CD4-positive, alpha-beta T cell treated with Interleukin-12 subunit alpha and Interleukin-12 subunit beta, for 1 hour (primary cell): ENCODE measurements at regions not wholly inside any gene's neighbourhood (a gene's known extent, or its start where the extent isn't known, plus 50 kb on each side); places are given as distances from the start of the nearest gene placed in this dataset.
"Not testable (repeated sequence)": the region's sequence is repeated elsewhere in the genome, so short reads cannot be mapped to it uniquely, and the experiment has no call there.

Source experiments
- DNase-seq: peaks from one replicate; pipeline ENCODE4 v3.0.0-alpha.2; 2020

DNA sequence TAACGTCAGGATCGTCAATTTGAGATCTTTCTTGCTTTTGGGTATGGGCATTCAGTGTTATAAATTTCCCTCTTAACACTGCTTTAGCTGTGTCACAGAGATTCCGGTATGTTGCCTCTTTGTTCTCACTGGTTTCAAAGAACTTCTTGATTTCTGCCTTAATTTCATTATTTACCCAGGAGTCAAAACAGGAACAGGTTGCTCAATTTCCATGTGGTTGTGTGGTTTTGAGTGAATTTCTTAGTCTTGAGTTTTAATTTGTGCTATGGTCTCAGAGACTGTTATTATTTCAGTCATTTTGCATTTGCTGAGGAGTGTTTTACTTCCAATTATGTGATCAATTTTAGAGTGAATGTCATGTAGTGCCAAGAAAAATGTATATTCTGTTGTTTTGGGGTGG is 153.1 kb downstream of the PCDH17 start:
- no peak for DNase-seq

DNA sequence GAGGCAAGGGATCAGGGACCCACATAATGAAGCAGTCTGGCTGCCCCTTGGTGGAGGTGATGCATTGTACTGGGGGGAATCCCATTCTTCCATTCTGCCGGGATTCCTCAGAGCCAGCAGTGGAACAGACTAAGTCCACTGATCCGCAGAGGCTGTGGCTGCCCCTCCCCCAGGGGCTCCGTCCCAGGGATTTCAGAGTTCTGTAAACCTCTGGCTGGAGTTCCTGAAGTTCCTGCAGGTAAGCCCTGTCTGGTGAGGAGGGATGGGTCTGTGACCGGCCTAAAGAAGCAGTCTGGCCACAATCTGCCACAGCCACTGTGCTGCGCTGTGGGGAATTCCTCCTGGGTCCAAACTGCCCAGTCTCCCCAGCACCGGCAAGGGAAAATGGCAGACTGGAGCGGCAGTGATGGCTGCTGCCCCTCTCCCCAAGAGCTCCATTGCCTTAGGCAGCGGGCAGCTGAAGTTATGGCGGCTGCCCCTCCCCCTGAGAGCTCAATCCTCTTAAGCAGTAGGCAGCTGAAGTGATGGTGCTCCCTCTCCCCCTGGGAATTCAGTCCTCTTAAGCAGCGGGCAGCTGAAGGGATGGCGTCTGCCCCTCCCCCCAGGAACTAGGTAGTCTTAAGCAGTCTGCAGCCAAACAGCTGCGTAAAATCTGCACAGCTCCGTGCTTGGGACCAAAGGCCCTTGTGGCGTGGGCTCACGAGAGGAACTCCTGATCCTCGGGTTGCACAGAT is 155.7 kb downstream of the PCDH17 start:
- no peak for DNase-seq

DNA sequence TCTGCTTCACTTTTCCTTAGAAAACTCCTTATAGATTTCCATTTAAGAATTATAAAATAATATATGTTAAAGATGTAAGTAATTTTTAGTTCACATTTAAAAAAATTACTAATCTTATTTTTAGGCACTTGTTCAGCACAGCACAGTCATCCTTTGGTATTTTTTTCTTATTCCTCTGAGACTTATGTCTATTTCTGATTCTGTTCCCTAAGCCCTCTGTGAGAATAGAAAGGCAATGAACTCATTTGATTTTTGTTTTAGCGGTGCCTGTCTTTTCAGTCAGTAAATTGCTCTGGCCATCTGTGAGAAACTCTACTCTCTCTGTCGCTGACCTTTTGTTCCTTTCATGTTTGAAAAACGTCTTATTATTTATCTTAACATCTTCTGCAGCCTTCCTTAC is 168.1 kb downstream of the PCDH17 start:
- no peak for DNase-seq

DNA sequence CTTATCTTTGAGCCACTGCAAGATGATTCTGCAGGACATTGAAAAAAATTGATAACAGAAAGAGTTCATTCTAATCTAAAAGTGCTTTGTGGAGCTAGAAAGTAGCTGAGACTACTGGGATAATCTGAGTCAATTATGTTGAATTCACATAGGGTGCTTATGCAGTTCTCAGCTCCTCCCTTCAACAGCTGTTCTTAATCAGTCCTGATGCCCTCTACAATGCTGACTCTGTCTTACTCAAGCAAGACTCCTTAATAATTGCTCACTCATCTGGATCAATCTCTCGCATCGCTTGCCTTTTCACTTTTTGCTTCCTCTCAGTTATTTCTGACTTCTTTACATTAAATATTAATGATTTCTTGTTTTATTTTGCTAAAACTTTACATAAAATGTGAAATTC is 182.1 kb downstream of the PCDH17 start:
- DNase-seq: no peak

DNA sequence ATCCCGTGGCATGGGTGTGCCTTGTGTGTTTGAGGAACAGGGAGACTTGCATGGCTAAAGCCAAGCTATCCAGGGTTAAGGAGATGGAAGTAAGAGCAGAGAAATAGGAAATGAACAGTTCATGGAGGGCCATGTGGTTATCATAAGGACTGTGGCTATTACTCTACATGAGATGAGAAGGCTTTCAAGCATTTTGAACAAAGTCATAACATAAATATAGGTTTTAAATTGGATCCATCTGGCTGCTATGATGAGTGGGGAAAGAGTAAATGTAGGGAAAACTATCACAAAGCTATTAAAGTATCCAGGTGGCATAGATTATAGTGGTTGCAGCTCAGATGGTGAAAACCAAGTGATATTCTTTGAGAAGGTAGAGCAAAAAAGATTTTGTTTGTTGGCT is 184.1 kb downstream of the PCDH17 start:
- DNase-seq: no peak

DNA sequence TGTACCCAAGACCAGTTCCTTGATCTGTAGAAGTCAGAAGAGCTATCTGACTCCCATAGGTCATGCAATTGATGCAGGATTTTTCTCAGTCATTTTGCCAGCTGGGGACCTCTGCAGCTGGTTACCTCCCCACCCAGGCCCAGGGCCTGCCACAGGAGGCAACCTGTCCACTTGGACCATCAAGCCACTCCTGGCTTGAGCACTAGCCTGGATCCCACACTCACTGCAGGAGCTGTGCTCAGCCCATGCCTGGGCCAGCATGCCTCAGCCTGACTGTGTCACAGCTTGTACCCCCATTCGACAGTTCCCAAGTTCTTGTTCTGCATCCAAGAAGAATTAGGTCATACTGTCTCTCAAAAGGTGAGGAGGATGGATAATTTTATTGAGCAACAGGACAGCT is 189.4 kb downstream of the PCDH17 start:
- DNase-seq: no peak

DNA sequence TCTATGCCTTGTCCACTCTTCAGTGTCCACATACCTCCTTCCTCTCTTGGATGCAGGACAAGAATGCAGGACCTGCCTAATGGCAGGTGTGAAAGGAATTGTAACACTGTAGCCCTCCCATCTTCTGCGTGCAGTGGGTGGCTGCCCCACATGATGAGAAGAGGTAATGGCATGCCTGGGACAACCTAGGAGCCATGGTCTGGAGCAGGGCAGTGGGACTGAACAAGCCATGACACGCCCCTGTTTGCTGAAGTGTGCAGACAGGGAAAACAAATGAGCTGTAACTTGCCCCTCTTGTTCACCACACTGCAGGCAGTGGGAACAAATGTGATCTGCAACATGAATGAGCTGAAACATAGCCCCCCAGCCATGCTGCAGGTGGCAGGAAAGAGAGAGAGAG is 192.2 kb downstream of the PCDH17 start:
- no peak for DNase-seq

DNA sequence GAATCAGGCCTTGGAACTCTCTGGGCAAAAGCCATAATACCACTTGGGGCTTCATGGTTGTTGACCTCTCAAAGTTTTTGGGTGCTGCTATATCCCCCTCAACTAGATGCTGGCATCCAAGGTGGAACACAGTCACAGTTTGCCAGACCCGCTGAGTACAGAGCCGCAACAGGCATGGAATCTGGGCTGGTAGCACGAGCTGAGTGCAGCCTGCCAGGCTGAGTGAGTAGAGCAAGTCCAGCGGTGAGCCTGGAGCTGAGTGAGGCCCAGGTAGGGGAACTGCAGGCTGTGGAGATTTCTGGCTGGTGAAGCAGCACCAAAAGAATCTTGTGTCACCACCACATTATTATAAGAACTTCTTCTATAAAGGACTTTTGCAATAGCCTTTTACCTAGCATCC is 192.6 kb downstream of the PCDH17 start:
- no peak for DNase-seq

DNA sequence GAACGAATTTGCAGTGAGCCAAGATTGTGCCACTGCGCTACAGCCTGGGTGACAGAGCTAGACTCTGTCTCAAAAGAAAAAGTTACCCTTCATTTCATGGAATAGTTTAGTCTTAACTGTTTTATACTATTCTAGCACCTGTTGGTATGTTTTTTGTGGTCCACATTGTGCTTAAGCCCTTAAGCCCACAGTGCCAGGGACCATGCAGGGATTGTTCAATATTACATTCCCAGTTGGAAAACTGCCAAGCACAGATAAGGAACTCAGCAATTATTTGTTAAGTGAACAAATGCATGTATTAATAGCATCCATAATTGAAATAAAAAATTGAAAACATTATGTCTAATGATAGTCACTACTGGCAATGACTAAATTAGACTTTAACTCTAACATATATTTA is 193.5 kb downstream of the PCDH17 start:
- DNase-seq: no peak

DNA sequence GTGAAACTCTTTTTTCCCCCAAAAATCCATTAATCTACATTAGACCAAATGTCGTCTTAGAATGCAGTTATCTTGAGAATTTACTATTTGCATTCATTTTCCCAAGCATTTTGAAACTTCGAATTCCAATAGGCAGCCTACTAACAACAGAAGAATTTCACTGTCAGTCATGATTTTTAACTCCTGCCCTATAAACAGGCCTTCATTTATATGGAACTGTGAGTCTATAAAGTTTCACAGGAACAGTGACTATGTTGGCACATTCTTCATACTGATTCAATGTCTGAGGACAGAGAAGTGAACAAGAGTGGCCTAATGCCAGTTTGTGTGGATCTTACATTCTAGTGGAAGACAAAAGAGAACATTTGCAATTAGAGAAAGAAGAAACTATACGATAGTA is 198.0 kb downstream of the PCDH17 start:
- DNase-seq: no peak

DNA sequence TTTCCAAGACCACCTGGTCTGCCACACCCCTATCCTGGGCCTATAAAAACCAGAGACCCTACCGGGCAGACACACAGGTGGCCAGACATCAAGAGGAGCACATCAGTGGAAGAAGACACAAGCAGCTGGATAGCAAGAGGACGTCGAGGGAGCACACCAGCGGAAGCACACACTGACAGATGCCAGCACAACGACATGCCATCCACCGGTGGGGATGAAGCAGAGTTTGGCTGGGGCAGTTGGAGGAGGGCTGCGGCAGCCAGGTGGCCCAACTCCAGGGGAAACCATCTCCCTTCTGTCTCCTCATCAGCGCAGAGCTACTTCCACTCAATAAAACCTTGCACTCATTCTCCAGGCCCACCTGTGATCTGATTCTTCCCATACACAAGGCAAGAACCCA is 200.6 kb downstream of the PCDH17 start:
- no peak for DNase-seq

DNA sequence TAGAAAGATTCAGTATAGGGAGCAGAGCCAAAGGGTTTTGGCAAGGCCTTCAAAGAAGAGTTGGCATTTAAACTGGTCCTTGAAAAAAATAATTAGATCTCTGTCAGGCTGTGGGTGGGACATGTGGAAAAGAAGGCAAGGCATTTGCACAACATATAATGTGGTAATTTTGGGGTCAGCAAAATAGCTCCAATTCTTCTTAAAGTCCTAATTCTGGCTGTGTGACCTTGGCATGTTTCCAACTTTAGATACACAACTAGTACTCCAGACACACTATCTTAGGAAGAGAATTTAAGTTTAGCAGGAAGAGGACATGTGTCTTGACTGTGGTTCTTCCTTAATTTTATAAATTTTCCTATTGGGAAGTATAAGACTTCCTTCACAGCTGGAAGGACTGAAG is 206.3 kb downstream of the PCDH17 start:
- no peak for DNase-seq

DNA sequence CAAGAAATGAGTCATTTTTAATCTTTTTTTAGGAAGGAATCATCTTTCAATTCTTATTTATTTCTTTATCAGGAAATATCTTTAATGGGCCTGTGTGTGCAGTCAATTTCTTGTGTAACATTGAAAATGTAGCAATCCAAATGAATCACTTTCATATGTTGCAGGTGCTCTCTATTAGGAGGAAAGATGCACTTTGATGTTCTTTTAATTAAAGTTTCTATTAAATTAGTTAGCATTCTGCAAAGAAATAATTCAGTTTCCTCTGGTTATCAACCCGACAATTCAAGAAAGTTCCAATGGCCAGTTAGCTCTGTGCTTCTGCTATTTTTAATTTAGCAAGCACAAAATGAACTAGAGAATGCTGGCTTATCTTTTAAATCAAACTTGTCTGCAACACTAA is 212.0 kb downstream of the PCDH17 start:
- DNase-seq: no peak

DNA sequence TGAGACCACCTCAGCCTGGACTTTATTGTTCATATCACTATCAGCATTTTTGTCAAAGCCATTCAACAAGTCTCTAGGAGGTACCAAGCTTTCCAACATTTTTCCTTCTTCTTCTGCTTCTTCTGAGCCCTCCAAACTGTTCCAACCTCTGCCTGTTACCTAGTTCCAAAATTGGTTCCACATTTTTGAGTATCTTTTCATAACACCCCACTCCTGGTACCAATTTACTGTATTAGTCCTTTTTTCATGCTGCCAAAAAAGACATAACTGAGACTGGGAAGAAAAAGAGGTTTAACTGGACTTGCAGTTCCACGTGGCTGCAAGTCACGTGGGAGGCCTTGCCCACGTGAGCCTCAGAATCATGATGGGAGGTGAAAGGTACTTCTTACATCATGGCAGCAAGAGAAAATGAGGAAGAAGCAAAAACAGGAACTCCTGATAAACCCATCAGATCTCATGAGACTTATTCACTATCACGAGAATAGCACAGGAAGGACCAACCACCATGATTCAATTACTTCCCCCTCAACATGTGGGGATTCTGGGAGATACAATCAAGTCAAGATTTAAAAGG is 215.1 kb downstream of the PCDH17 start:
- no peak for DNase-seq

DNA sequence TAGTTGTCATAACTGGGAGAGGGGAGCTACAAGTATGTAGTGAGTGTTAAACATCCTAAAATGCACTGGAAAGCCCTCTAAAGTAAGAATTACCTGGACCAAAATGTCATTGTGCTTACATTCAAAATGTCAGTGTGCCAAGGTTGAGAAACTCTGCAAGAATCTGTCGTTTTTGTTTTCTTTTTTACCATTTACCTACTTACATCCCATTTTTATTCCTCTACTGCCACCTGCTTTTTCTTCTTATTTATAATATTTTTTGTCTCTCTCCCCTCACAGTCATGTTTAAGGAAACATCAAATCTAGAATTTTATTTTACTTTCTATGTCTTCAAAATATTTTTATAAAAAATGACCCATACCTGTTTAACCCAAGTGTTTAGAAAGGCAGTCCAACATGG is 226.4 kb downstream of the PCDH17 start:
- DNase-seq: no peak

DNA sequence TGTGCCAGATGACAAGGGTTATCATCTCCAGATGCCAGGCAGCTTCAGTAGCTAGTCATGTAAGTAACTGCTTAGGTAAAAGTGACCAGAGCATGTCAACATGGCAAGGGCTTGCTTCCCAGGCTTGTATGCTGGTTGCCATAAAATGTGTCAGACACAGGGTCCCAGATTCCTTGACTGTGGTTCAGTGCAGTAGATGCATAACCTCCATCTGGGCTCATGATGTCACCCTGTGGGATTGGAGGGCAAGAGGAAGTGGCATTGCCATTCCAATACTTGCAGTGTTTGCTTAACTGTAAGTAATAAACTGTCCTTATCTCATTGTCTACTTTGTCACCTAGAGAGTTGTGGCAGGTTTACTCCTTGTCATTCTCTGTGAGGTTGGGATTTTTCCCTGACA is 226.8 kb downstream of the PCDH17 start:
- no peak for DNase-seq

DNA sequence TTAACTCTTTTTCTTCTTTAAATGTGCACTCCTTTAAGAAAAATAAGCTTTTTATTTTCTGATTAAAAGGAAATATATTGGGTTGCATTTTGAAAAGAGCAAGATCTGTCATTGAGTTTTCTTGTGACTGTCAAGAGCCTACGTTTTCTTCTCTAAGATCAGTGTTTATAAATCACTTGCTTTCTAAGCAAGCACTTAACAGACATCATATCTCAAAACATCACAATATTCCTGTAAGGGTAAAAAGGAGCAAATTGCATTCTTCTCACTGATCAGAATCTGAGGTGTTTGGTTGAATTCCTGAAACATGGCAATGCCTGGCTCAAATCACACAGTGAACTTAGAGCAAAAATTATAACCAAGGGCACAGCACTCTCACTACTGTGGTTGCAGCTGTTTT is 231.3 kb downstream of the PCDH17 start:
- no peak for DNase-seq

DNA sequence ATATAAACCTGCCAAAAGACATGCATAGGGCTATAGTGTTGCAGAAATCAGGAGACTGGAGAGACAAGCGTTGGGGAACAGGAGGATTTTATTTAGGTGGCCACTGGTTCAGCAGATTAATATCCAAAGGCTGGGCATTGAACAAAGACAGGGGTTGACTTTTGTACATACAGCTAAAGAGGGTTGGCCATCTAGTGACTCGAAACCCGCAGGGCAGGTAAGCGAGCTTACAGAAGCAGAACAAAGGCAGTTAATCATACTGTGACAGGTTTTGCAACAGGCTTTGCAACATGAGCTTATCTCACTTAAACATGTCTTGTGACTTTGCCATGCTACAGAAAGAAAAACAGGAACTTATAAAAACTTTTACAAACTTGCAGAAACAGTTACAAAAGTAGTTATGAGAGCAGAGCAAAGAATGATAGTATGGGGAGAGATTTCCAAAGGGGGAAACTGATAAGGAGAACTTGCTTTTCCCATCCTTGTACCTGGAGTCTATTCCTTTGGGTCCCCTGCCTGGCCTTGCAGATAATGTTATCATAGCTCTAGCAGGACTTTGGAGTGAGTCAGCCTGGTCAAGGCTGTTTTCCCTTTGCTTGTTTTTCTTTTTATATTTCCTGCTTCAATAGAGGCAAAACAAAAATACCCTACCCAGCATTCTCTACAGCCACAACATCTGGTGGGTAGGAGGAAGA is 234.2 kb downstream of the PCDH17 start:
- no peak for DNase-seq

DNA sequence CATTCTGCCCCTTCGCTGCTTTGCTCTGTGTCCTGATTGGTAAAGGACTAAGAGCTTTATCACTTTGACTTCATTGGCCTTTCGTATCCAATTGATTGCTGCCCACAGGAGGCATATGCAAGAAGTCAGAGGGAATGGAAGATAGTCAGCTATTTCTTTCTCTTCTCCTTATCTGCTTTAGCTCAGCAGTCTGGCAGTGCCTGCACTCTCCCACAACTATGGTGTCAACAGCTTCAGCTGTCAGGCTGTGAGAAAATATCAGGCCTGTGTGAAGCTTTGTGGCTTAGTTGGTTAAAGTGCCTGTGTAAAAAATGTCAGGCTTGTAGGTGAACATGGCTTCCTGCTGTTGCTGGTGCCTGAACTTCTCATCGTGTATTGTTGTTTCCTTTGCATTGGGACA is 243.0 kb downstream of the PCDH17 start:
- DNase-seq: no peak

DNA sequence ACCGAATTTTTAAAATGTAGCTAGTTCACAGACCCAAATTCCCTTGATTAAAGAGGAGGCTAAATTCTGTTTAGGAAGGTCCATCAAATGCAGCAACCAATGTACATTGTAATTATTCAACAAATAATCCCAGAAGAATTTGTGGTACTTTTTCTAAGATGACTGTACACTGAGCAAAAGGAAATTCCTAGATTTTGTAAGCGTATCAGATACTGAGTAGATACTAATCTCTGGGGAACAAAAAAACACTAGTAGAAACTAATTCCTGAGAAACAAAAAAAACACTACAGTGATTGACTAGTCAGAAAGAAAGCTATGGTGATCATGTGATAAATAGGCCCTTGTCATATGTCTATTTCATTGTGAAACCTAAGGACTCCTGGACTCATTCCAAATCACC is 246.1 kb downstream of the PCDH17 start:
- DNase-seq: no peak

DNA sequence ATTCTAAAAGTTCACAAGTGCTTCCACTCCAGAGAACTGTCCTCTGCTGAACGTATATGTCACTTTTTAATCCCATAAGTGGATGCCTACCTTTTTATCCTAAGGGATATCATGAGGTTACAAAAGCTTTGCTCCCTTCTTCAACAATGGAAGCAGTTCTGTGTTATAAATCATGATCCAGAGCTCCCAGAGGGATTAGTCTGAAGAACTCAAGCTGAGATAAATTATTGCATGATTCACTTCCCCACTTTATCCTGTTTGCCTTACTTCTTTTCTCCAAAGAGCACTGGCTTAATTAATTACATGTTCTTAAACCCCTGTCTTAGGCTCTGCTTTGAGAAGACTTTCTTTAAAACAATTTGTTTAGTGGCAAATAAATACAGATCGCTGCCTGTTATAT is 246.7 kb downstream of the PCDH17 start:
- DNase-seq: no peak

DNA sequence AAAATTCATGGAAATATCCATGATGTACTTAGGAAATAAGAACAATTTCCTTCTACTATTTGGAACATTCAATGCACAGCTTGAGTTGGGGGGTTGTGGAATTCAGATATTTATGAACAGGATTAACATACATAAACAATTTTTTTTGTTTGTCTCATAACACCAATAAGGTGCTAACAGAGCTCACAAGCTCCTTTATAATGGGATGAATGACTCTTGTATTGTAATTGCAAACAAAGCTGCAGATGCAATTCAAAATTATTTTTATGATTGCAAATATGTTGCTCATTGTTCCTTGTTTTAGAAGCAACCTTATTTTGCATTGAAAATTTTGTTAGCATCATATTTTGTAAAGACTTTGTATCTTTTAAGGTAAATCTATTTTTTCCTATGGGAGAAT is 265.7 kb downstream of the PCDH17 start:
- DNase-seq: no peak

DNA sequence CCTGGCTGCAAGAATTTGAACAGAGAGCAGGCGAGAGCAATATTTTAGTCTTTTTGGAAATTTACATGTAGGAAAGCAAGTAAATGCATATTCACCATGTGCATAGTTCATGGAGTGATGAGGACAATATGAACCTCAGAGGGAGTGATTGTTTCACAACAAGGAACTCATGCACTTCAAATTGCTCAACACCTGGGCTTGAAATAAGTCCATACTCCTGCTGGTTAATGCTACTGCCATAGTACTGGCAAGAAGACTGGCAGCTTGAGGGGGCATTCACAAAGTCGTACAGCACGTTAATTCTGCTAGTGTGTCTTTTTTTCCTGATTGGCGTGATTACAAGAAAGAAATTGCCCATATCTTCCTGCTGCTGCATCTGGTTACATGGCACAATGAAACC is 267.6 kb downstream of the PCDH17 start:
- no peak for DNase-seq

DNA sequence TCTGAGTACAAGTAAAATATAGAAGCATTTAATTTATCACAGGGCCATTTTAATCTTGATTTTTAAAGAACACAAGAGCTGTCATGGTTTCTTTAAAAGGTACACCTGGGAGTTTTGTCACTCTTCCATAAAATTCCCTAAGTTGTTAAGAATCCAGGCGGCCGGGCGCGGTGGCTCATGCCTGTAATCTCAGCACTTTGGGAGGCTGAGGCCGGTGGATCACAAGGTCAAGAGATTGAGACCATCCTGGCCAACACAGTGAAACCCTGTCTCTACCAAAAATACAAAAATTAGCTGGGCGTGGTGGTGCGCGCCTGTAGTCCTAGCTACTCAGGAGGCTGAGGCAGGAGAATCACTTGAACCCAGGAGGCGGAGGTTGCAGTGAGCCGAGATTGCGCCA is 278.3 kb downstream of the PCDH17 start:
- not testable (repeated sequence) for DNase-seq

DNA sequence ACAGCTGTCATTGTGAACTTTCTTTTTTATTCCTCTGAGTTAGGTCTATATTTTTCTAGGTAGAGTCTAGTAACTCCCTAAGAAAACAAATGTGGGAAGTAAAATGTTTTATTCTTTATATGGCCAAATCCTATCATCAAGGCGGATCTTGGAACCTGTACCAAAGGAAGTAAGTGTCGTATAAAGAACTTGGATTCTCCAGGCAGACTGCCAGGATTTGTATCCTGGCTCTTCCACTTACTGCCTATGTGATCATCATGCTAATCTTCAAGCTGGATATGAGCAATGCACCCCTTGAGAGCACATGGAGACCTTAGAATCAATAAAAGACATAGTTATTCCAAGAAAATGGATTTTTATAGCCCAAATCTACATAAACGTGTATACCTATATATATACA is 286.5 kb downstream of the PCDH17 start:
- DNase-seq: no peak
